GM23248 (cell line): ENCODE measurements at regions not wholly inside any gene's neighbourhood (a gene's known extent, or its start where the extent isn't known, plus 50 kb on each side); places are given as distances from the start of the nearest gene placed in this dataset.

Experiments used
- EZH2 ChIP-seq: fragments of 200-600 bp; sonication (generic); IDR thresholded peaks from 2 replicates; pipeline ENCODE4 v1.6.1; 2018; ENCODE audit warnings: antibody characterized with exemption, mild to moderate bottlenecking; ENCODE audit not compliant: insufficient read depth, poor library complexity, severe bottlenecking
- EZH2phosphoT487 ChIP-seq: fragments of 200-600 bp; sonication (generic); IDR thresholded peaks from 2 replicates; pipeline ENCODE4 v1.6.1; 2018; ENCODE audit warnings: antibody characterized with exemption, moderate library complexity, mild to moderate bottlenecking, low read depth; ENCODE audit not compliant: insufficient read depth

- TF ChIP-seq EZH2 (no peak), EZH2phosphoT487 (no peak)
Measured at GRCh38 chr9:90022474-90022873, 417.7 kb downstream of the GADD45G start.
